HPDE6-E6E7 (cell line): ENCODE measurements at regions not wholly inside any gene's neighbourhood (a gene's known extent, or its start where the extent isn't known, plus 50 kb on each side); places are given as distances from the start of the nearest gene placed in this dataset.

Experiments used
- DNase-seq: peaks from one replicate; pipeline ENCODE4 v3.0.0; 2011; ENCODE audit warnings: missing footprints; ENCODE audit errors: extremely low spot score

- DNase-seq = no peak
Observed at GRCh38 chr16:65510241-65510640, 388.4 kb upstream of the CDH11 start.

GRCh38 chr16:65509172-65509571, 387.3 kb upstream of the CDH11 start:
- DNase-seq = no peak

- no peak for DNase-seq
Observed at GRCh38 chr16:65500919-65501318, 379.1 kb upstream of the CDH11 start.

GRCh38 chr16:65500007-65500406, 378.1 kb upstream of the CDH11 start:
- DNase-seq = no peak

- DNase-seq = no peak
Observed at GRCh38 chr16:65499566-65499965, 377.7 kb upstream of the CDH11 start.

GRCh38 chr16:65497571-65497970, 375.7 kb upstream of the CDH11 start:
- no peak for DNase-seq

- DNase-seq = no peak
Observed at GRCh38 chr16:65495106-65495505, 373.2 kb upstream of the CDH11 start.

- no peak for DNase-seq
Observed at GRCh38 chr16:65494609-65495008, 372.7 kb upstream of the CDH11 start.

- DNase-seq = no peak
Observed at GRCh38 chr16:65494080-65494479, 372.2 kb upstream of the CDH11 start.

- DNase-seq = no peak
Observed at GRCh38 chr16:65490286-65490685, 368.4 kb upstream of the CDH11 start.

GRCh38 chr16:65489531-65490023, 367.7 kb upstream of the CDH11 start:
- no peak for DNase-seq

- no peak for DNase-seq
Observed at GRCh38 chr16:65487231-65487630, 365.4 kb upstream of the CDH11 start.

GRCh38 chr16:65481956-65482355, 360.1 kb upstream of the CDH11 start:
- no peak for DNase-seq

- no peak for DNase-seq
Observed at GRCh38 chr16:65480281-65481091, 358.6 kb upstream of the CDH11 start.

- no peak for DNase-seq
Observed at GRCh38 chr16:65476448-65476955, 354.6 kb upstream of the CDH11 start.

GRCh38 chr16:65473699-65474098, 351.8 kb upstream of the CDH11 start:
- no peak for DNase-seq

- no peak for DNase-seq
Observed at GRCh38 chr16:65469116-65469515, 347.3 kb upstream of the CDH11 start.

- no peak for DNase-seq
Observed at GRCh38 chr16:65468133-65468532, 346.3 kb upstream of the CDH11 start.

GRCh38 chr16:65463652-65464260, 341.9 kb upstream of the CDH11 start:
- no peak for DNase-seq

GRCh38 chr16:65457084-65457483, 335.2 kb upstream of the CDH11 start:
- DNase-seq = no peak

- no peak for DNase-seq
Observed at GRCh38 chr16:65455761-65456160, 333.9 kb upstream of the CDH11 start.

- DNase-seq = no peak
Observed at GRCh38 chr16:65453646-65454045, 331.8 kb upstream of the CDH11 start.

GRCh38 chr16:65449526-65449925, 327.7 kb upstream of the CDH11 start:
- DNase-seq = no peak
